Adrenal gland (tissue), 5 donors: ENCODE measurements at regions not wholly inside any gene's neighbourhood (a gene's known extent, or its start where the extent isn't known, plus 50 kb on each side); places are given as distances from the start of the nearest gene placed in this dataset.

Experiments used
- CTCF ChIP-seq, 6 experiments: fragments of 450-650 bp in 4 of 6; fragments of 200-600 bp in 2 of 6; sonication (generic) in 1 of 6; IDR thresholded peaks; 1 replicate in 5 of 6; 2 replicates in 1 of 6; pipeline versions ENCODE4 v1.5.1 to v1.8.0; 2016 to 2021; ENCODE audit warnings: antibody characterized with exemption in 6 of 6, mild to moderate bottlenecking in 2 of 6, moderate library complexity in 1 of 6
- POLR2A ChIP-seq, 2 donors: fragments of 450-650 bp; IDR thresholded peaks; one replicate each; pipeline ENCODE4 v1.6.1; 2017; ENCODE audit warnings: antibody characterized with exemption in 2 of 2, mild to moderate bottlenecking in 2 of 2, moderate library complexity in 1 of 2
- donor health status: DM: no; HTN: no; CAD: no.

- TF ChIP-seq CTCF (IDR thresholded peaks at IDR 0.05) (no peak), POLR2A (IDR thresholded peaks at IDR 0.05) (no peak)
These were observed 330.3 kb upstream of the CDH5 start for GRCh38 chr16:66036184-66036583.
